H9 (cell line): ENCODE measurements at regions not wholly inside any gene's neighbourhood (a gene's known extent, or its start where the extent isn't known, plus 50 kb on each side); places are given as distances from the start of the nearest gene placed in this dataset.

Experiments used
- DNase-seq: peaks from one replicate; pipeline ENCODE4 v3.0.0-alpha.2; 2017
- H2AFZ ChIP-seq: one replicate; pipeline ENCODE4 v1.6.1; 2013; ENCODE audit warnings: mild to moderate bottlenecking, low read length, control low read depth, moderate library complexity
- H2AK5ac ChIP-seq: 2 replicates; pipeline ENCODE4 v1.6.1; 2013; ENCODE audit warnings: low read length, control low read depth, mixed read lengths; ENCODE audit not compliant: insufficient read length
- H2BK120ac ChIP-seq: one replicate; pipeline ENCODE4 v1.6.1; 2013; ENCODE audit warnings: low read depth, mild to moderate bottlenecking, low read length, control low read depth, inconsistent platforms; ENCODE audit not compliant: poor library complexity, severe bottlenecking
- H2BK12ac ChIP-seq: 2 replicates; pipeline ENCODE4 v1.6.1; 2013; ENCODE audit warnings: low read length, control low read depth, mixed read lengths, low read depth; ENCODE audit not compliant: insufficient read length
- H2BK15ac ChIP-seq: 2 replicates; pipeline ENCODE4 v1.6.1; 2013; ENCODE audit warnings: low read depth, low read length, control low read depth
- H2BK20ac ChIP-seq: one replicate; pipeline ENCODE4 v1.6.1; 2013; ENCODE audit warnings: low read depth, mild to moderate bottlenecking, low read length, control low read depth, inconsistent platforms; ENCODE audit not compliant: poor library complexity, severe bottlenecking
- H2BK5ac ChIP-seq: 2 replicates; pipeline ENCODE4 v1.6.1; 2013; ENCODE audit warnings: low read length, control low read depth, mixed read lengths; ENCODE audit not compliant: insufficient read length
- H3K14ac ChIP-seq: 2 replicates; pipeline ENCODE4 v1.6.1; 2013; ENCODE audit warnings: low read length, control low read depth; ENCODE audit not compliant: insufficient read depth
- H3K18ac ChIP-seq: 2 replicates; pipeline ENCODE4 v1.6.1; 2013; ENCODE audit warnings: low read depth, mild to moderate bottlenecking, mixed read lengths, low read length, control low read depth; ENCODE audit not compliant: insufficient read length
- H3K23ac ChIP-seq: 2 replicates; pipeline ENCODE4 v1.6.1; 2013; ENCODE audit warnings: low read length, control low read depth, mixed read lengths, low read depth; ENCODE audit not compliant: insufficient read length
- H3K23me2 ChIP-seq: 2 replicates; pipeline ENCODE4 v1.6.1; 2013; ENCODE audit warnings: low read depth, mild to moderate bottlenecking, mixed read lengths, low read length, control low read depth; ENCODE audit not compliant: insufficient read length, poor library complexity, severe bottlenecking
- H3K27ac ChIP-seq: 2 replicates; pipeline ENCODE4 v1.5.1; 2013; ENCODE audit warnings: low read length, control low read depth, mixed read lengths, low read depth; ENCODE audit not compliant: insufficient read length
- H3K27me3 ChIP-seq: 2 replicates; pipeline ENCODE4 v1.6.1; 2013; ENCODE audit warnings: low read length, control low read depth, inconsistent platforms; ENCODE audit not compliant: insufficient read depth
- H3K4ac ChIP-seq: 2 replicates; pipeline ENCODE4 v1.6.1; 2013; ENCODE audit warnings: low read depth, mild to moderate bottlenecking, control low read depth, inconsistent platforms, low read length, moderate library complexity
- H3K4me1 ChIP-seq: 2 replicates; pipeline ENCODE4 v1.6.1; 2013; ENCODE audit warnings: low read length, control low read depth, inconsistent platforms; ENCODE audit not compliant: insufficient read depth
- H3K4me2 ChIP-seq: 2 replicates; pipeline ENCODE4 v1.6.1; 2013; ENCODE audit warnings: low read length, control low read depth, mixed read lengths; ENCODE audit not compliant: insufficient read length, insufficient read depth
- H3K56ac ChIP-seq: 2 replicates; pipeline ENCODE4 v1.6.1; 2013; ENCODE audit warnings: low read depth, mild to moderate bottlenecking, mixed read lengths, low read length, control low read depth; ENCODE audit not compliant: insufficient read length
- H3K79me1 ChIP-seq: 2 replicates; pipeline ENCODE4 v1.6.1; 2013; ENCODE audit warnings: low read depth, mild to moderate bottlenecking, moderate library complexity, low read length, control low read depth, inconsistent platforms; ENCODE audit not compliant: insufficient read depth, poor library complexity, severe bottlenecking
- H3K79me2 ChIP-seq: 2 replicates; pipeline ENCODE4 v1.6.1; 2013; ENCODE audit warnings: low read length, control low read depth, inconsistent platforms; ENCODE audit not compliant: insufficient read depth
- H3K9ac ChIP-seq: 2 replicates; pipeline ENCODE4 v1.6.1; 2013; ENCODE audit warnings: low read length, control low read depth, mixed read lengths; ENCODE audit not compliant: insufficient read length; ENCODE audit errors: extremely low read depth
- H3K9me3 ChIP-seq: one replicate; pipeline ENCODE4 v1.6.1; 2013; ENCODE audit warnings: low read depth, low read length, inconsistent platforms; ENCODE audit not compliant: control insufficient read depth
- H3T11ph ChIP-seq: one replicate; pipeline ENCODE4 v1.6.1; 2013; ENCODE audit warnings: mild to moderate bottlenecking, low read length, control low read depth, inconsistent platforms
- H4K20me1 ChIP-seq: one replicate; pipeline ENCODE4 v1.6.1; 2013; ENCODE audit not compliant: control insufficient read depth, insufficient read length, insufficient read depth
- H4K5ac ChIP-seq: 2 replicates; pipeline ENCODE4 v1.6.1; 2013; ENCODE audit warnings: low read depth, mild to moderate bottlenecking, mixed read lengths, low read length, control low read depth; ENCODE audit not compliant: insufficient read length
- H4K8ac ChIP-seq: replicated peaks from 2 replicates; pipeline ENCODE4 v1.6.1; 2013; ENCODE audit warnings: low read length, control low read depth, mixed read lengths, low read depth; ENCODE audit not compliant: insufficient read length
- H4K91ac ChIP-seq: 2 replicates; pipeline ENCODE4 v1.6.1; 2013; ENCODE audit warnings: low read depth, mild to moderate bottlenecking, moderate library complexity, mixed read lengths, low read length, control low read depth; ENCODE audit not compliant: insufficient read length
- H3K27ac Mint-ChIP-seq, 3 experiments: 2 replicates in 2 of 3; 3 replicates in 1 of 3; pipeline ENCODE4 v1.8.0; 2020 to 2021; ENCODE audit warnings: mixed read lengths in 3 of 3, mild to moderate bottlenecking in 1 of 3, moderate library complexity in 1 of 3
- H3K27me3 Mint-ChIP-seq: 2 replicates; pipeline ENCODE4 v1.8.0; 2021; ENCODE audit warnings: low read depth, mild to moderate bottlenecking, moderate library complexity, mixed read lengths
- H3K36me3 Mint-ChIP-seq, 3 experiments: 2 replicates in 2 of 3; 3 replicates in 1 of 3; pipeline ENCODE4 v1.8.0; 2020 to 2021; ENCODE audit warnings: low read depth in 3 of 3, mixed read lengths in 3 of 3; ENCODE audit not compliant: insufficient read depth in 1 of 3
- H3K4me1 Mint-ChIP-seq, 2 experiments: 2 replicates each; pipeline ENCODE4 v1.8.0; 2020; ENCODE audit warnings: mixed read lengths in 2 of 2
- H3K4me3 Mint-ChIP-seq, 2 experiments: 2 replicates in 1 of 2; 3 replicates in 1 of 2; pipeline ENCODE4 v1.8.0; 2020 to 2021; ENCODE audit warnings: mild to moderate bottlenecking in 2 of 2, mixed read lengths in 2 of 2, moderate library complexity in 1 of 2
- H3K9me3 Mint-ChIP-seq, 2 experiments: 2 replicates in 1 of 2; 3 replicates in 1 of 2; pipeline ENCODE4 v1.8.0; 2020; ENCODE audit warnings: mild to moderate bottlenecking in 2 of 2, mixed read lengths in 2 of 2, moderate library complexity in 1 of 2
- WGBS: extraction: QIAGEN DNeasy Blood & Tissue Kit; methylation state at CpG from one replicate; pipeline ENCODE4 v1.1.7; 2013; ENCODE audit warnings: missing lambda C conversion rate, low lambda C conversion rate, mixed read lengths; ENCODE audit not compliant: insufficient read length; ENCODE audit errors: extremely low coverage; 5-methylcytosine and 5-hydroxymethylcytosine counted together
- TF ChIP-seq, protein P1 (sequence below): fragments of 200-600 bp; sonication (generic); conservative IDR thresholded peaks from 3 replicates; pipeline ENCODE4 v1.8.0; 2021; ENCODE audit warnings: antibody characterized with exemption, mild to moderate bottlenecking

DNA sequence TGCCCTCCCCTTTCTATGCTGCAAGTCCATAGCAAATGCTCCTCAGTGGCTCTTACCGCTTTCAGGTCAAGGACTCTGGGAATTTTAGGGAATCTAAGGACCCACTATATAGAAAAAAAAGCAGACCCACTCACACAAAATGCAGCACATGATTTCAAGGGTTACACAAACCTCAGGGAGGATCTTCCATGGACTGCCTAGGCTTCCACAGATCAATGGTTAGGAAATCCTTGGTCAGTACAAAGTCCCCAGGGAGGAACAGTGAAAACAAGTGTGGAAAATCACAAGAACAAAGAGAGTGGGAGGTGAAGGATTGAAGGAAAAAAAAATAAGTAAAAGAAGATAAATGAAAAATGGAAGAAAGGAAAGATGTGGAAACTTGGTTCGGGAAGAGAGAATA is 188.4 kb downstream of the AHR start:
- H2AK5ac ChIP-seq, result no peak overlapping the region
- H4K8ac ChIP-seq, result no peak overlapping the region
- H3K4me2 ChIP-seq, result no peak overlapping the region
- H3K79me2 ChIP-seq, result no peaks in the 10 kb centered on the region
- H3T11ph ChIP-seq, result no peak overlapping the region
- H4K91ac ChIP-seq, result no peak overlapping the region
- Mint-ChIP-seq H3K27me3 (no peaks in the 10 kb centered on the region), H3K4me3 (no peak overlapping the region), H3K4me1 (peaks cover 20 to 23% of the 10 kb centered on the region in 2 experiments), H3K27ac (no peak overlapping the region; a peak in 1 of 7 replicates), H3K9me3 (no peaks in the 10 kb centered on the region), H3K36me3 (no peaks in the 10 kb centered on the region; a peak in 1 of 7 replicates)
- DNase-seq, result no peak
- H3K9me3 ChIP-seq, result no peaks in the 10 kb centered on the region
- H2BK5ac ChIP-seq, result no peak overlapping the region
- H4K20me1 ChIP-seq, result no peaks in the 10 kb centered on the region
- no peak overlapping the region for H4K5ac ChIP-seq
- H3K9ac ChIP-seq, result no peak overlapping the region
- no peak overlapping the region for H3K23ac ChIP-seq
- no peaks in the 10 kb centered on the region for H3K23me2 ChIP-seq
- no peak overlapping the region for H2BK120ac ChIP-seq
- H3K56ac ChIP-seq, result no peak overlapping the region
- H2AFZ ChIP-seq, result no peak overlapping the region
- H2BK20ac ChIP-seq, result no peak overlapping the region
- H3K79me1 ChIP-seq, result no peaks in the 10 kb centered on the region
- no peak overlapping the region for H3K14ac ChIP-seq
- TF ChIP-seq, protein P1, sequence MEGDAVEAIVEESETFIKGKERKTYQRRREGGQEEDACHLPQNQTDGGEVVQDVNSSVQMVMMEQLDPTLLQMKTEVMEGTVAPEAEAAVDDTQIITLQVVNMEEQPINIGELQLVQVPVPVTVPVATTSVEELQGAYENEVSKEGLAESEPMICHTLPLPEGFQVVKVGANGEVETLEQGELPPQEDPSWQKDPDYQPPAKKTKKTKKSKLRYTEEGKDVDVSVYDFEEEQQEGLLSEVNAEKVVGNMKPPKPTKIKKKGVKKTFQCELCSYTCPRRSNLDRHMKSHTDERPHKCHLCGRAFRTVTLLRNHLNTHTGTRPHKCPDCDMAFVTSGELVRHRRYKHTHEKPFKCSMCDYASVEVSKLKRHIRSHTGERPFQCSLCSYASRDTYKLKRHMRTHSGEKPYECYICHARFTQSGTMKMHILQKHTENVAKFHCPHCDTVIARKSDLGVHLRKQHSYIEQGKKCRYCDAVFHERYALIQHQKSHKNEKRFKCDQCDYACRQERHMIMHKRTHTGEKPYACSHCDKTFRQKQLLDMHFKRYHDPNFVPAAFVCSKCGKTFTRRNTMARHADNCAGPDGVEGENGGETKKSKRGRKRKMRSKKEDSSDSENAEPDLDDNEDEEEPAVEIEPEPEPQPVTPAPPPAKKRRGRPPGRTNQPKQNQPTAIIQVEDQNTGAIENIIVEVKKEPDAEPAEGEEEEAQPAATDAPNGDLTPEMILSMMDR, result no peak
- no peak overlapping the region for H2BK15ac ChIP-seq
- WGBS, result 100% methylated on average over 1 of the region's 2 CpGs
- no peak overlapping the region for H2BK12ac ChIP-seq
- H3K4ac ChIP-seq, result no peak overlapping the region
- H3K27ac ChIP-seq, result no peak overlapping the region
- no peaks in the 10 kb centered on the region for H3K27me3 ChIP-seq
- no peaks in the 10 kb centered on the region for H3K4me1 ChIP-seq
- H3K18ac ChIP-seq, result no peak overlapping the region
